Activated T-cell treated with anti-CD3 and anti-CD28 coated beads for 4 hours (primary cell): ENCODE measurements at regions not wholly inside any gene's neighbourhood (a gene's known extent, or its start where the extent isn't known, plus 50 kb on each side); places are given as distances from the start of the nearest gene placed in this dataset.

Experiments used
- DNase-seq: peaks from one replicate; pipeline ENCODE4 v3.0.0-alpha.2; 2020

DNA sequence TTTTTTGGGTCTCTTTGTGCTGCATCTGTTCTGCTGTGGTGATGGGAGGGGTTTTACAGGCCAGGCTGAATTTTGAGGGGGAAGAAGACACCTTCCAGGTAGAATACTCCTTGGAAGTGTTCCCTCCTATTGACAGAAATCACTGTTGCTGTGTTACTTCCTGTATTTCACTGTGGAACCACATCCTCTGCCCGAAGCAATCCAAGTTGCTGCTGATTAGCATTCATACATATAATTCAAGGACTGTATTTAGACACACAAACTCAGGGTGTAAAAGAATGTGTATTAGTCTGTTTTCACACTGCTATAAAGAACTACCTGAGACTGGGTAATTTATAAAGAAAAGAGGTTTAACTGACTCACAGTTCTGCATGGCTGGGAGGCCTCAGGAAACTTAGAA is 50.6 kb upstream of the TMEM244 start:
- DNase-seq, result no peak
